Loucy (cell line): ENCODE measurements at regions not wholly inside any gene's neighbourhood (a gene's known extent, or its start where the extent isn't known, plus 50 kb on each side); places are given as distances from the start of the nearest gene placed in this dataset.

ENCODE experiments used
- CTCF ChIP-seq: fragments of 200-600 bp; sonication (generic); conservative IDR thresholded peaks from 2 replicates; pipeline ENCODE4 v1.5.1; 2014; ENCODE audit warnings: mild to moderate bottlenecking, antibody characterized with exemption, low read length
- EZH2phosphoT487 ChIP-seq: fragments of 200-600 bp; IDR thresholded peaks from 2 replicates; pipeline ENCODE4 v1.6.1; 2018; ENCODE audit warnings: antibody characterized with exemption, mild to moderate bottlenecking, moderate library complexity, borderline replicate concordance

GRCh38 chr9:1458503-1458902 lies 408.3 kb downstream of the DMRT2 start:
- TF ChIP-seq CTCF = no peak
- no peak for TF ChIP-seq EZH2phosphoT487
